WTC11 (cell line): ENCODE measurements at regions not wholly inside any gene's neighbourhood (a gene's known extent, or its start where the extent isn't known, plus 50 kb on each side); places are given as distances from the start of the nearest gene placed in this dataset.

ENCODE experiments used
- ATAC-seq: fragments of 200-7000 bp; cut with Tn5 transposase; 2 replicates; pipeline ENCODE4 v1.10.0; 2021; ENCODE audit warnings: mild to moderate bottlenecking, moderate library complexity
- CTCF ChIA-PET: fragments of 300-600 bp; sonication (Branson Sonifier 250); formaldehyde crosslinking; loops from one replicate; lab custom pipeline; 2021; ENCODE audit warnings: antibody characterized with exemption; lab: Charles Lee
- POLR2A ChIA-PET: fragments of 350-600 bp; sonication (Branson Sonifier 250); formaldehyde crosslinking; loops from one replicate; lab custom pipeline; 2021; ENCODE audit warnings: antibody characterized with exemption; lab: Charles Lee
- DNase-seq: peaks from one replicate; pipeline ENCODE4 v3.0.0; 2021; ENCODE audit warnings: low spot score
- H3K27ac Mint-ChIP-seq: 2 replicates; pipeline ENCODE4 v1.8.0; 2021; ENCODE audit warnings: mixed read lengths
- H3K27me3 Mint-ChIP-seq: 2 replicates; pipeline ENCODE4 v1.8.0; 2021; ENCODE audit warnings: low read depth, mild to moderate bottlenecking, moderate library complexity, mixed read lengths
- H3K36me3 Mint-ChIP-seq: 2 replicates; pipeline ENCODE4 v1.8.0; 2021; ENCODE audit warnings: mixed read lengths
- H3K4me1 Mint-ChIP-seq: 2 replicates; pipeline ENCODE4 v1.8.0; 2022; ENCODE audit warnings: mixed read lengths
- H3K4me3 Mint-ChIP-seq: 2 replicates; pipeline ENCODE4 v1.8.0; 2021; ENCODE audit warnings: mild to moderate bottlenecking, moderate library complexity, mixed read lengths
- H3K9me3 Mint-ChIP-seq: 2 replicates; pipeline ENCODE4 v1.8.0; 2021; ENCODE audit warnings: mixed read lengths
- ATF6 ChIP-seq: sonication (generic); formaldehyde crosslinking; IDR thresholded peaks from 2 replicates; pipeline ENCODE4 v1.8.1; 2023; ENCODE audit warnings: mild to moderate bottlenecking, missing genetic modification reagents
- CBFB ChIP-seq: sonication (generic); formaldehyde crosslinking; IDR thresholded peaks from 2 replicates; pipeline ENCODE4 v1.8.1; 2022; ENCODE audit warnings: mild to moderate bottlenecking, low read depth, missing genetic modification reagents
- CTCF ChIP-seq: fragments of 200-600 bp; IDR thresholded peaks from 2 replicates; pipeline ENCODE4 v1.8.0; 2022; ENCODE audit warnings: antibody characterized with exemption
- ERG ChIP-seq: fragments of 250-450 bp; sonication (Bioruptor Pico); IDR thresholded peaks from 2 replicates; pipeline ENCODE4 v1.8.0; 2021; ENCODE audit warnings: mild to moderate bottlenecking
- FOXJ3 ChIP-seq: sonication (generic); formaldehyde crosslinking; IDR thresholded peaks from 2 replicates; pipeline ENCODE4 v1.9.0; 2021; ENCODE audit warnings: missing genetic modification reagents, mild to moderate bottlenecking, borderline replicate concordance
- GABPB1 ChIP-seq: sonication (generic); formaldehyde crosslinking; IDR thresholded peaks from 2 replicates; pipeline ENCODE4 v1.8.1; 2023; ENCODE audit warnings: mild to moderate bottlenecking, missing genetic modification reagents
- JAZF1 ChIP-seq: fragments of 250-450 bp; sonication (Bioruptor Pico); IDR thresholded peaks from 2 replicates; pipeline ENCODE4 v1.9.0; 2021; ENCODE audit warnings: moderate library complexity, mild to moderate bottlenecking, inconsistent platforms
- MXD4 ChIP-seq: fragments of 250-450 bp; sonication (Bioruptor Pico); IDR thresholded peaks from 2 replicates; pipeline ENCODE4 v1.8.0; 2021; ENCODE audit warnings: mild to moderate bottlenecking, moderate library complexity, borderline replicate concordance
- MYBL2 ChIP-seq: sonication (generic); formaldehyde crosslinking; IDR thresholded peaks from 2 replicates; pipeline ENCODE4 v1.8.1; 2023; ENCODE audit warnings: mild to moderate bottlenecking, moderate library complexity, missing genetic modification reagents
- NFE2L1 ChIP-seq: sonication (generic); formaldehyde crosslinking; IDR thresholded peaks from 2 replicates; pipeline ENCODE4 v1.8.1; 2023; ENCODE audit warnings: missing genetic modification reagents
- NFYB ChIP-seq: sonication (generic); formaldehyde crosslinking; conservative IDR thresholded peaks from 2 replicates; pipeline ENCODE4 v1.8.0; 2022; ENCODE audit warnings: low read depth, missing genetic modification reagents
- OVOL2 ChIP-seq: fragments of 250-450 bp; sonication (Bioruptor Pico); IDR thresholded peaks from 2 replicates; pipeline ENCODE4 v1.9.0; 2021; ENCODE audit warnings: mild to moderate bottlenecking, borderline replicate concordance
- PRRX2 ChIP-seq: fragments of 250-450 bp; sonication (Bioruptor Pico); IDR thresholded peaks from 2 replicates; pipeline ENCODE4 v1.8.0; 2021; ENCODE audit warnings: mild to moderate bottlenecking
- RORB ChIP-seq: fragments of 250-450 bp; sonication (Bioruptor Pico); IDR thresholded peaks from 2 replicates; pipeline ENCODE4 v1.9.0; 2021; ENCODE audit warnings: mild to moderate bottlenecking
- SMAD3 ChIP-seq: sonication (generic); formaldehyde crosslinking; IDR thresholded peaks from 2 replicates; pipeline ENCODE4 v1.8.0; 2022; ENCODE audit warnings: missing genetic modification reagents, mild to moderate bottlenecking, borderline replicate concordance
- STAT6 ChIP-seq: sonication (generic); formaldehyde crosslinking; conservative IDR thresholded peaks from 2 replicates; pipeline ENCODE4 v1.8.1; 2023; ENCODE audit warnings: mild to moderate bottlenecking, low read depth, missing genetic modification reagents, moderate library complexity
- TEAD1 ChIP-seq: sonication (generic); formaldehyde crosslinking; IDR thresholded peaks from 2 replicates; pipeline ENCODE4 v1.8.0; 2022; ENCODE audit warnings: mild to moderate bottlenecking, missing genetic modification reagents
- TEAD4 ChIP-seq: sonication (generic); formaldehyde crosslinking; IDR thresholded peaks from 2 replicates; pipeline ENCODE4 v1.8.0; 2022; ENCODE audit warnings: mild to moderate bottlenecking, missing genetic modification reagents
- TP53 ChIP-seq: sonication (generic); formaldehyde crosslinking; IDR thresholded peaks from 2 replicates; pipeline ENCODE4 v1.8.1; 2023; ENCODE audit warnings: mild to moderate bottlenecking, missing genetic modification reagents
- ZNF121 ChIP-seq: sonication (generic); formaldehyde crosslinking; IDR thresholded peaks from 2 replicates; pipeline ENCODE4 v1.8.0; 2023; ENCODE audit warnings: missing genetic modification reagents
- ZNF396 ChIP-seq: fragments of 250-450 bp; sonication (Bioruptor Pico); IDR thresholded peaks from 2 replicates; pipeline ENCODE4 v1.8.0; 2021; ENCODE audit warnings: mild to moderate bottlenecking, moderate library complexity, borderline replicate concordance

DNA sequence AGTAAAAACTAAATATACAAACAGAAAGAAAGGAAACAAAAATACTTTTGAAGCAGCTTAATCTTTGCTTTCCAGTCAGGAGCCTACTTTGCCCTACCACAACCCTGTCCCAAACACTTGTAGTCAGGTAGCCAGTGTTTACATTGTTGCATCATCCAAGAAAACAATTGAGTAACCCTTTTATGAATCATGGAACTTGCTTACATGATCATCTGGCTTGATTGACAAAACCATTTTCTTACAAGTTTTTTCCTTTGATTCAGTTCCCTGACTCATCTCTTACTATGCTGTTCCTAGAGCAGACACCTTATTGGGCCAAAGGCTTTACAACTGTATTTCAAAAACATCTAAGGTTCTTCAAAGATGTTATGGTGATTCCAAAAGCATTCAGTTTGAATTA is 740.1 kb downstream of the KLHL13 start:
- ChIA-PET POLR2A (no interaction called here), CTCF (no interaction called here)
- Mint-ChIP-seq H3K27me3 (no peaks in the 10 kb centered on the region), H3K9me3 (no peaks in the 10 kb centered on the region), H3K27ac (no peak overlapping the region), H3K4me3 (no peak overlapping the region), H3K36me3 (no peaks in the 10 kb centered on the region), H3K4me1 (peaks cover 20% of the 10 kb centered on the region)
- ATAC-seq (no peak), DNase-seq (no peak)
- TF ChIP-seq ZNF121 (CRISPR knock-in tag) (no peak), GABPB1 (CRISPR knock-in tag) (peak; percentile 79), OVOL2 (CRISPR knock-in tag) (no peak)

- ATAC-seq (no peak), DNase-seq (no peak)
- Mint-ChIP-seq H3K4me3 (no peak overlapping the region), H3K27ac (no peak overlapping the region), H3K36me3 (peaks cover 3% of the 10 kb centered on the region; the same call in 1 of the 2 replicates), H3K27me3 (no peaks in the 10 kb centered on the region), H3K4me1 (peaks cover 10% of the 10 kb centered on the region), H3K9me3 (no peaks in the 10 kb centered on the region)
- no peak for TF ChIP-seq CTCF
- TF ChIP-seq ERG (CRISPR knock-in tag): no peak
- TF ChIP-seq TP53 (CRISPR knock-in tag): no peak
- TF ChIP-seq NFE2L1: no peak
- no peak for TF ChIP-seq ATF6 (CRISPR knock-in tag)
- TF ChIP-seq JAZF1: no peak
- no peak for TF ChIP-seq TEAD4 (CRISPR knock-in tag)
- ChIA-PET CTCF (no interaction called here), POLR2A (no interaction called here)
These were observed 781.4 kb downstream of the KLHL13 start for GRCh38 chrX:117335209-117335608.

- peaks cover 22% of the 10 kb centered on the region for H3K9me3 Mint-ChIP-seq
- no peak overlapping the region for H3K27ac Mint-ChIP-seq
- peaks cover 26% of the 10 kb centered on the region for H3K36me3 Mint-ChIP-seq
- H3K27me3 Mint-ChIP-seq: peaks cover 45% of the 10 kb centered on the region
- H3K4me3 Mint-ChIP-seq: no peak overlapping the region
- CTCF ChIA-PET: no interaction called here
- ATAC-seq (peak; percentile 100), DNase-seq (no peak)
- POLR2A ChIA-PET: no interaction called here
- H3K4me1 Mint-ChIP-seq: peaks cover 28% of the 10 kb centered on the region
- TF ChIP-seq ZNF121 (CRISPR knock-in tag) (no peak), TEAD1 (0 out of 2 replicates have a peak, but pooled peaks have one; percentile 16), SMAD3 (CRISPR knock-in tag) (no peak)
These were observed 789.2 kb downstream of the KLHL13 start for GRCh38 chrX:117327373-117327772.

GRCh38 chrX:117325706-117326105 is 790.9 kb downstream of the KLHL13 start:
- CTCF ChIA-PET: no interaction called here
- peaks cover 28% of the 10 kb centered on the region for H3K36me3 Mint-ChIP-seq
- POLR2A ChIA-PET: no interaction called here
- TF ChIP-seq MXD4 (no peak), NFE2L1 (no peak), FOXJ3 (CRISPR knock-in tag) (no peak), CBFB (CRISPR knock-in tag) (no peak), TEAD1 (no peak), MYBL2 (CRISPR knock-in tag) (no peak), ZNF396 (CRISPR knock-in tag) (no peak), PRRX2 (CRISPR knock-in tag) (no peak), STAT6 (CRISPR knock-in tag) (no peak), ATF6 (CRISPR knock-in tag) (no peak), NFYB (CRISPR knock-in tag) (no peak), RORB (no peak)

More at GRCh38 chrX:117325706-117326105, 790.9 kb downstream of the KLHL13 start:
- ATAC-seq (no peak), DNase-seq (no peak)
- Mint-ChIP-seq H3K27ac (no peak overlapping the region), H3K9me3 (peaks cover 26% of the 10 kb centered on the region), H3K4me1 (peaks cover 21% of the 10 kb centered on the region), H3K4me3 (no peak overlapping the region), H3K27me3 (peaks cover 46% of the 10 kb centered on the region)
